ENCODE measurements at regions not wholly inside any gene's neighbourhood (a gene's known extent, or its start where the extent isn't known, plus 50 kb on each side); places are given as distances from the start of the nearest gene placed in this dataset.

DNA sequence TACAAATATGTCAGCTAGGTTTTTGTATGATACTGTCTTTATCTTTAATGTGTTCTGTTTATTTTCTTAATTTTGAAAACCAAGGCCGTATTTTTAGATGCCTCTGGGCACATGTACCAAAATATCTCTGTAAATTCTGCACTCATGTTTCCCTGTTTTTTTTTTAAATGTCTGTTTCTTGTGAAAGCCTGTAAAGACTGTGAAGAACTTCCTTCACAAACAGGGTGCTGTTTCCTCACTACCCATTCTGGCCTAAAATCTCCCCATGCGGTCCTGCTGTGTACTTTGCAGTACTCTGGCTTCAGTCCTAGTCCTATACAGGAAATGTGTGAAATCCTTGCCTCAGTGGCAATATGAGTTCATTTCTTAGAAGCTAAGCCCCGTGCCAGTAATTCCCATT lies 133.4 kb upstream of the ZBTB20 start:
- TF ChIP-seq, protein P1, sequence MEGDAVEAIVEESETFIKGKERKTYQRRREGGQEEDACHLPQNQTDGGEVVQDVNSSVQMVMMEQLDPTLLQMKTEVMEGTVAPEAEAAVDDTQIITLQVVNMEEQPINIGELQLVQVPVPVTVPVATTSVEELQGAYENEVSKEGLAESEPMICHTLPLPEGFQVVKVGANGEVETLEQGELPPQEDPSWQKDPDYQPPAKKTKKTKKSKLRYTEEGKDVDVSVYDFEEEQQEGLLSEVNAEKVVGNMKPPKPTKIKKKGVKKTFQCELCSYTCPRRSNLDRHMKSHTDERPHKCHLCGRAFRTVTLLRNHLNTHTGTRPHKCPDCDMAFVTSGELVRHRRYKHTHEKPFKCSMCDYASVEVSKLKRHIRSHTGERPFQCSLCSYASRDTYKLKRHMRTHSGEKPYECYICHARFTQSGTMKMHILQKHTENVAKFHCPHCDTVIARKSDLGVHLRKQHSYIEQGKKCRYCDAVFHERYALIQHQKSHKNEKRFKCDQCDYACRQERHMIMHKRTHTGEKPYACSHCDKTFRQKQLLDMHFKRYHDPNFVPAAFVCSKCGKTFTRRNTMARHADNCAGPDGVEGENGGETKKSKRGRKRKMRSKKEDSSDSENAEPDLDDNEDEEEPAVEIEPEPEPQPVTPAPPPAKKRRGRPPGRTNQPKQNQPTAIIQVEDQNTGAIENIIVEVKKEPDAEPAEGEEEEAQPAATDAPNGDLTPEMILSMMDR (IDR thresholded peaks at IDR 0.05): no peak
- no peak for TF ChIP-seq POLR2A (IDR thresholded peaks at IDR 0.05)

Data from esophagus squamous epithelium (tissue), 4 donors.